Prostate gland (tissue), 2 donors: ENCODE measurements at regions not wholly inside any gene's neighbourhood (a gene's known extent, or its start where the extent isn't known, plus 50 kb on each side); places are given as distances from the start of the nearest gene placed in this dataset.

Experiments
- DNase-seq: peaks from one replicate; pipeline ENCODE4 v3.0.0-alpha.2; 2019; ENCODE audit warnings: low spot score
- H3K27ac ChIP-seq, 2 donors: fragments of 200-600 bp; sonication (generic); 2 replicates each; pipeline ENCODE4 v1.5.1; 2017 to 2019
- H3K27me3 ChIP-seq: fragments of 200-600 bp; sonication (generic); replicated peaks from 2 replicates; pipeline ENCODE4 v1.5.1; 2019; ENCODE audit not compliant: insufficient read depth
- H3K36me3 ChIP-seq, 2 donors: fragments of 200-600 bp; sonication (generic); 1 replicate in 1 of 2; 2 replicates in 1 of 2; pipeline versions ENCODE4 v1.5.1 to v1.8.1; 2017 to 2019
- H3K4me1 ChIP-seq: fragments of 200-600 bp; sonication (generic); replicated peaks from 2 replicates; pipeline ENCODE4 v1.5.1; 2019
- H3K4me3 ChIP-seq, 2 donors: fragments of 200-600 bp; sonication (generic); 2 replicates each; pipeline ENCODE4 v1.5.1; 2017 to 2019
- H3K9me3 ChIP-seq: fragments of 200-600 bp; sonication (generic); 2 replicates; pipeline ENCODE4 v1.5.1; 2017
- CTCF ChIP-seq, 4 experiments: fragments of 200-600 bp in 2 of 4; fragments of 450-650 bp in 2 of 4; sonication (generic) in 2 of 4; IDR thresholded peaks; 1 replicate in 3 of 4; 2 replicates in 1 of 4; pipeline ENCODE4 v1.5.1; 2016 to 2019; ENCODE audit warnings: antibody characterized with exemption in 4 of 4, mild to moderate bottlenecking in 2 of 4, moderate library complexity in 2 of 4
- POLR2A ChIP-seq: fragments of 450-650 bp; IDR thresholded peaks from one replicate; pipeline ENCODE4 v1.6.1; 2016; ENCODE audit warnings: antibody characterized with exemption, mild to moderate bottlenecking
- POLR2AphosphoS5 ChIP-seq: sonication (generic); formaldehyde crosslinking; IDR thresholded peaks from one replicate; pipeline ENCODE4 v1.6.1; 2017; ENCODE audit warnings: antibody characterized with exemption
- whole genome bisulfite sequencing: methylation state at CpG from one replicate; pipeline ENCODE4 v1.1.5; 2018; 5-methylcytosine and 5-hydroxymethylcytosine counted together
- intact Hi-C: fragments of 100-400 bp; cut with DNase I; formaldehyde crosslinking; loops from one replicate; pipeline ENCODE4 v1.14.2; 2022

DNA sequence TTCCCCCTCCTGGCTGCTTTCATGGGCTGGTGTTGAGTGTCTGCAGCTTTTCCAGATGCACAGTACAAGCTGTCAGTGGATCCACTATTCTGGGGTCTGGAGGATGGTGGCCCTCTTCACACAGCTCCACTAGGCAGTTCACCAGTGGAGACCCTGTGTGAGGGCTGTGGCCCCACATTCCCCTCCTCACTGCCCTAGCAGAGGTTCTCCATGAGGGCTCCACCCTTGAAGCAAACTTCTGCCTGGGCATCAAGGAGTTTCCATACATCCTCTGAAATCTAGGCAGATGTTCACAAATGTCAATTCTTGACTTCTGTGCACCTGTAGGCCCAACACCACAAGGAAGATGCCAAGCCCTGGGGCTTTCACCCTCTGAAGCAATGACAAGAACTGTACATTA, 1386.2 kb upstream of the ACVR2A start:
- Histone ChIP-seq H3K4me1 (no peaks in the 10 kb centered on the region), H3K27me3 (no peaks in the 10 kb centered on the region), H3K36me3 (no peaks in the 10 kb centered on the region), H3K27ac (no peak overlapping the region), H3K4me3 (no peak overlapping the region), H3K9me3 (no peaks in the 10 kb centered on the region)
- no peak for DNase-seq
- no peak for TF ChIP-seq POLR2A
- no peak for TF ChIP-seq POLR2AphosphoS5
- no peak for TF ChIP-seq CTCF (IDR thresholded peaks at IDR 0.05)
- intact Hi-C loops = no loop called here

GRCh38 chr2:146457221-146457620, 1387.6 kb upstream of the ACVR2A start:
- Histone ChIP-seq H3K27ac (no peak overlapping the region), H3K36me3 (no peaks in the 10 kb centered on the region), H3K27me3 (no peaks in the 10 kb centered on the region), H3K4me1 (no peaks in the 10 kb centered on the region), H3K9me3 (no peaks in the 10 kb centered on the region), H3K4me3 (no peak overlapping the region)
- intact Hi-C loops = no loop called here
- WGBS = 52% methylated on average over 4 of the region's 4 CpGs
- DNase-seq = no peak
- TF ChIP-seq POLR2AphosphoS5 (no peak), CTCF (IDR thresholded peaks at IDR 0.05) (no peak), POLR2A (no peak)

- Histone ChIP-seq H3K27me3 (no peaks in the 10 kb centered on the region), H3K9me3 (no peaks in the 10 kb centered on the region), H3K4me1 (no peaks in the 10 kb centered on the region), H3K27ac (no peak overlapping the region), H3K4me3 (no peak overlapping the region), H3K36me3 (no peaks in the 10 kb centered on the region)
- 86% methylated on average over 1 of the region's 1 CpG for WGBS
- intact Hi-C loops = no loop called here
- TF ChIP-seq POLR2AphosphoS5 (no peak), POLR2A (no peak), CTCF (IDR thresholded peaks at IDR 0.05) (no peak)
- no peak for DNase-seq
Observed at GRCh38 chr2:146455325-146455724, 1389.5 kb upstream of the ACVR2A start.

DNA sequence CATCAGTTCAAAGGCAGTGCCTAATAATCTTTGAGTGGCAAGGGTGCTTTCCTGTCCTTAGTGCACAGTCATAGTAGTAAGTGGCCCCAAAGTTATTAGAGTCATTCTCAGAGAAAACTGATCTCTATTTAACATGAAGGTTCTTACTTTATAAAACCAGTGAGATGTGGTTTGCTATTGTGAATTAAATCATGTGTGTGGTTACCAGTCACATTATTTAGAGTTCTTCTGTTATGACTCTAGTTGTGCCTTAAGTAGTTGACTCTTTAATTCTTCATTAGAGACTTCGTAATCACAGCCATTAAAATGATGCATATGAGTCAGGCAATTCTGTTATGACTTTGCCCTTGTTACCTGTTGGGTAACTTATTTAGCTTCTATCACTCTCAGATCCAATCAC, 1392.9 kb upstream of the ACVR2A start:
- Histone ChIP-seq H3K27ac (no peak overlapping the region), H3K36me3 (no peaks in the 10 kb centered on the region), H3K4me3 (no peak overlapping the region), H3K9me3 (no peaks in the 10 kb centered on the region), H3K27me3 (no peaks in the 10 kb centered on the region), H3K4me1 (no peaks in the 10 kb centered on the region)
- intact Hi-C loops = no loop called here
- TF ChIP-seq POLR2A (no peak), POLR2AphosphoS5 (no peak), CTCF (IDR thresholded peaks at IDR 0.05) (no peak)
- DNase-seq = no peak
- 93% methylated on average over 1 of the region's 1 CpG for WGBS

- WGBS = 63% methylated on average over 2 of the region's 2 CpGs
- H3K36me3 ChIP-seq = no peaks in the 10 kb centered on the region
- intact Hi-C loops = no loop called here
- no peak overlapping the region for H3K27ac ChIP-seq
- no peaks in the 10 kb centered on the region for H3K4me1 ChIP-seq
- TF ChIP-seq CTCF (IDR thresholded peaks at IDR 0.05) = no peak
- TF ChIP-seq POLR2AphosphoS5 = no peak
- TF ChIP-seq POLR2A = no peak
- no peak overlapping the region for H3K4me3 ChIP-seq
- no peaks in the 10 kb centered on the region for H3K27me3 ChIP-seq
- H3K9me3 ChIP-seq = no peaks in the 10 kb centered on the region
- no peak for DNase-seq
Observed at GRCh38 chr2:146450131-146450530, 1394.7 kb upstream of the ACVR2A start.
